HCT116 (cell line): ENCODE measurements at regions not wholly inside any gene's neighbourhood (a gene's known extent, or its start where the extent isn't known, plus 50 kb on each side); places are given as distances from the start of the nearest gene placed in this dataset.

Experiments used
- JUND ChIP-seq: IDR thresholded peaks from 2 replicates; pipeline ENCODE4 v1.6.1; 2012
- POLR2A ChIP-seq: IDR thresholded peaks from 2 replicates; pipeline ENCODE4 v1.7.0; 2011; ENCODE audit warnings: borderline replicate concordance; ENCODE audit not compliant: insufficient read depth, insufficient read length; ENCODE audit errors: extremely low read depth
- POLR2AphosphoS5 ChIP-seq: IDR thresholded peaks from 2 replicates; pipeline ENCODE4 v1.6.1; 2011; ENCODE audit warnings: mild to moderate bottlenecking, low read depth, low read length, moderate library complexity
- SRF ChIP-seq: IDR thresholded peaks from 2 replicates; pipeline ENCODE4 v1.6.1; 2012; ENCODE audit warnings: low read depth
- TF ChIP-seq, protein P1 (sequence below): IDR thresholded peaks from 2 replicates; pipeline ENCODE4 v1.6.1; 2012; ENCODE audit warnings: low read depth
- TF ChIP-seq, protein P2 (sequence below), 3 experiments: fragments of 200-600 bp in 1 of 3; sonication (generic) in 1 of 3; IDR thresholded peaks in 2 of 3; conservative IDR thresholded peaks in 1 of 3; 2 replicates each; pipeline ENCODE4 v1.5.1; 2012 to 2017; ENCODE audit warnings: low read depth in 2 of 3, low read length in 2 of 3, antibody characterized with exemption in 1 of 3, borderline replicate concordance in 1 of 3, control low read depth in 1 of 3, mild to moderate bottlenecking in 1 of 3, mixed read lengths in 1 of 3, mixed run types in 1 of 3, moderate library complexity in 1 of 3; ENCODE audit not compliant: insufficient read depth in 1 of 3

DNA sequence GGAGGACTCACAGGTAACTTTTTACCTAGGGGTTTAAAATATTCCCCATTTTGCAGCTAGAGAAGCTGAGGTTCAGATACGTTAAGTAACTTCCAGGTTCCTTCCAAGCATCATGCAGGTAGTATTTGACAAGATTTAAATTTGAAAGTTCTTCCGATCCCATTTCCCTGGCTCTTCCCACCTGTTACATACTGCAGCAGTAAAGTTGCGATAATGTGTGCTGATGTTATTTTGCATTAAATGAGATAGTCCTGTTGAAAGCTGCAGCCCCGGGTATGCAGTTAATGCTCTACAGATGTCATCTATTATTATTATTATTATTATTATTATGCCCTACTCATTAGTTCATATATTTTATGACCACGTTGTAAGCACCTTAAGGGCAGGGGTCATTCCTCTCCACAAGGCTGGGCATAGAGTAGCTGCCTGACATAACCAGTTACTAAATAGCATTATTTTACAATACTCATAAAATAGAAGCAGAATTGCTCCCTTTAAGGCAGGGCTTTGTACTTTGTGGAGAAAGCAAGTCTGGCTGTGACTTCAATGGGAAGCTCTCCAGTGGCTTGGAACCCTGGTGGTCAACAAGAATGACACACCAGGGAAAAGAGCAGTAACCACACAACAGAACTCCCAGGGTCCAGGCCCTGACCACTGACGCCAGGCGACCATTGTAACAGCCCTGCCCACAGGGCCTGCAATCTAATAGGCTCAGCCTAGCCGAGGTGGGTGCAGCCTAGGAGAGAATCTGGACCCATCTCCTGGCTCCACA is 90.8 kb upstream of the CALM2 start:
- TF ChIP-seq, protein P1, sequence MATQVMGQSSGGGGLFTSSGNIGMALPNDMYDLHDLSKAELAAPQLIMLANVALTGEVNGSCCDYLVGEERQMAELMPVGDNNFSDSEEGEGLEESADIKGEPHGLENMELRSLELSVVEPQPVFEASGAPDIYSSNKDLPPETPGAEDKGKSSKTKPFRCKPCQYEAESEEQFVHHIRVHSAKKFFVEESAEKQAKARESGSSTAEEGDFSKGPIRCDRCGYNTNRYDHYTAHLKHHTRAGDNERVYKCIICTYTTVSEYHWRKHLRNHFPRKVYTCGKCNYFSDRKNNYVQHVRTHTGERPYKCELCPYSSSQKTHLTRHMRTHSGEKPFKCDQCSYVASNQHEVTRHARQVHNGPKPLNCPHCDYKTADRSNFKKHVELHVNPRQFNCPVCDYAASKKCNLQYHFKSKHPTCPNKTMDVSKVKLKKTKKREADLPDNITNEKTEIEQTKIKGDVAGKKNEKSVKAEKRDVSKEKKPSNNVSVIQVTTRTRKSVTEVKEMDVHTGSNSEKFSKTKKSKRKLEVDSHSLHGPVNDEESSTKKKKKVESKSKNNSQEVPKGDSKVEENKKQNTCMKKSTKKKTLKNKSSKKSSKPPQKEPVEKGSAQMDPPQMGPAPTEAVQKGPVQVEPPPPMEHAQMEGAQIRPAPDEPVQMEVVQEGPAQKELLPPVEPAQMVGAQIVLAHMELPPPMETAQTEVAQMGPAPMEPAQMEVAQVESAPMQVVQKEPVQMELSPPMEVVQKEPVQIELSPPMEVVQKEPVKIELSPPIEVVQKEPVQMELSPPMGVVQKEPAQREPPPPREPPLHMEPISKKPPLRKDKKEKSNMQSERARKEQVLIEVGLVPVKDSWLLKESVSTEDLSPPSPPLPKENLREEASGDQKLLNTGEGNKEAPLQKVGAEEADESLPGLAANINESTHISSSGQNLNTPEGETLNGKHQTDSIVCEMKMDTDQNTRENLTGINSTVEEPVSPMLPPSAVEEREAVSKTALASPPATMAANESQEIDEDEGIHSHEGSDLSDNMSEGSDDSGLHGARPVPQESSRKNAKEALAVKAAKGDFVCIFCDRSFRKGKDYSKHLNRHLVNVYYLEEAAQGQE: no peak
- TF ChIP-seq POLR2A: no peak
- TF ChIP-seq, protein P2, sequence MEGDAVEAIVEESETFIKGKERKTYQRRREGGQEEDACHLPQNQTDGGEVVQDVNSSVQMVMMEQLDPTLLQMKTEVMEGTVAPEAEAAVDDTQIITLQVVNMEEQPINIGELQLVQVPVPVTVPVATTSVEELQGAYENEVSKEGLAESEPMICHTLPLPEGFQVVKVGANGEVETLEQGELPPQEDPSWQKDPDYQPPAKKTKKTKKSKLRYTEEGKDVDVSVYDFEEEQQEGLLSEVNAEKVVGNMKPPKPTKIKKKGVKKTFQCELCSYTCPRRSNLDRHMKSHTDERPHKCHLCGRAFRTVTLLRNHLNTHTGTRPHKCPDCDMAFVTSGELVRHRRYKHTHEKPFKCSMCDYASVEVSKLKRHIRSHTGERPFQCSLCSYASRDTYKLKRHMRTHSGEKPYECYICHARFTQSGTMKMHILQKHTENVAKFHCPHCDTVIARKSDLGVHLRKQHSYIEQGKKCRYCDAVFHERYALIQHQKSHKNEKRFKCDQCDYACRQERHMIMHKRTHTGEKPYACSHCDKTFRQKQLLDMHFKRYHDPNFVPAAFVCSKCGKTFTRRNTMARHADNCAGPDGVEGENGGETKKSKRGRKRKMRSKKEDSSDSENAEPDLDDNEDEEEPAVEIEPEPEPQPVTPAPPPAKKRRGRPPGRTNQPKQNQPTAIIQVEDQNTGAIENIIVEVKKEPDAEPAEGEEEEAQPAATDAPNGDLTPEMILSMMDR (IDR thresholded peaks at IDR 0.05 in 2 of 3, conservative IDR thresholded peaks at IDR 0.05 in 1 of 3; ENCODE audit: borderline replicate concordance in 1 of 3, insufficient read depth in 1 of 3, low read depth in 2 of 3, low read length in 2 of 3): no peak
- TF ChIP-seq SRF: no peak
- TF ChIP-seq POLR2AphosphoS5: no peak
- TF ChIP-seq JUND: no peak
